ENCODE measurements at regions not wholly inside any gene's neighbourhood (a gene's known extent, or its start where the extent isn't known, plus 50 kb on each side); places are given as distances from the start of the nearest gene placed in this dataset.

DNA sequence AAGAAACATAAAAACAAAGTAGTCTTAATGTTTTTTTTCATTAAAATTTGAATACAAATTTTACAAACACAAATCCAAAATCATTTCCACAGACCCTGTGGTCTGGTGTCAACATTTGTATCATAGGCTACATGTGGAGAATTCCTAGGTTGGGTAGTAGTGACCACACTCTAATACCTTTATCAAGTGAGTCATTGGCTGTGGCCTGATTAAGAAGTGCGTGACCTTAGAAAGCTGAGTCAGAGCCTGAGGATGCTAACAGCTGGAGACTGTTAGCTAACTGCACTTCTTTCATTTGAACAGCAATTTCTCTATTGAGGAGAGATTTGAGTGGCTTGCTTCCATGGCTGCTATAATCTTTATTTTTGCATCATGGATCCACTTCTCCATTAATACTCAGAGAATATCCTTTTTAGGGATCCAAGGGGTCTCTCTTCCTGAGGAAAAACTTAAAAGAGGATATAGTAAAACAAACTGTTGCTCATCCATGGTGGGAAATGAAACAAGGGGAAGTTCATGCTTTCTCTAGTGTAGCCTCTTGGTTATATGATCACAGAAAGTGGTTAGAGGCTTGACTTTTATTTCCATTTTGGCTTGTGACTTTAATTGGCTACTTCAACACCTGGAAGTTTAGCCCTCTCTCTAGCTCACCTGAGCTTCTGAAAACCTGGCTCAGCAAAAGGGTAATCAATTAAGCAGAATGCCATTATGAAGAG, 335.8 kb downstream of the PABPC4L start:
- Histone ChIP-seq H3K36me3 (ENCODE audit: control insufficient read depth, insufficient read depth, low read length) (no peaks in the 10 kb centered on the region), H3K4me3 (ENCODE audit: low read depth, low read length) (no peak overlapping the region), H3K27me3 (ENCODE audit: control insufficient read depth, insufficient read depth, low read length) (no peaks in the 10 kb centered on the region)
- CTCF ChIA-PET: no interaction called here
- DNase-seq (ENCODE audit: low read depth): peak; percentile 82
- POLR2A ChIA-PET: no interaction called here
- TF ChIP-seq, protein P1, sequence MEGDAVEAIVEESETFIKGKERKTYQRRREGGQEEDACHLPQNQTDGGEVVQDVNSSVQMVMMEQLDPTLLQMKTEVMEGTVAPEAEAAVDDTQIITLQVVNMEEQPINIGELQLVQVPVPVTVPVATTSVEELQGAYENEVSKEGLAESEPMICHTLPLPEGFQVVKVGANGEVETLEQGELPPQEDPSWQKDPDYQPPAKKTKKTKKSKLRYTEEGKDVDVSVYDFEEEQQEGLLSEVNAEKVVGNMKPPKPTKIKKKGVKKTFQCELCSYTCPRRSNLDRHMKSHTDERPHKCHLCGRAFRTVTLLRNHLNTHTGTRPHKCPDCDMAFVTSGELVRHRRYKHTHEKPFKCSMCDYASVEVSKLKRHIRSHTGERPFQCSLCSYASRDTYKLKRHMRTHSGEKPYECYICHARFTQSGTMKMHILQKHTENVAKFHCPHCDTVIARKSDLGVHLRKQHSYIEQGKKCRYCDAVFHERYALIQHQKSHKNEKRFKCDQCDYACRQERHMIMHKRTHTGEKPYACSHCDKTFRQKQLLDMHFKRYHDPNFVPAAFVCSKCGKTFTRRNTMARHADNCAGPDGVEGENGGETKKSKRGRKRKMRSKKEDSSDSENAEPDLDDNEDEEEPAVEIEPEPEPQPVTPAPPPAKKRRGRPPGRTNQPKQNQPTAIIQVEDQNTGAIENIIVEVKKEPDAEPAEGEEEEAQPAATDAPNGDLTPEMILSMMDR (IDR thresholded peaks at IDR 0.05; ENCODE audit: insufficient read depth, low read depth, low read length): no peak

DNA sequence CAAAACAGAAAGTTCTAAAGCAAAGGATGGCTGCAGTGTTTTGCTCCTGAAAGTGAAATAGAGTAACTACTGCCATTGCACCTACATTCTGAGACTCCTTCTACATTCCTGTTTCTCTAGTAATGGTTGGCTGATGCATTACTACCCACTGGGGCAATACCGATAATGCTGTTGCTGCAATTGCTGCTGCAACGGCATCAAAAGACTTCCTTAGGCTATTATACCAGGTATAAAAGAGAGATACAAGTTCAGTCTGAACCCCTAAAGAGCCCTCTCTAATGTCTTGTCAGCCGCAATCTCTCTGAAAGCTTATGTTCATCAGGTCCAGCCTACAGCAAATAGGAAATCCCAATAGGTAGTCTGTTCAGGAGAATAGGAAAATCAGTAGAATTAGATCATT, 338.4 kb downstream of the PABPC4L start:
- TF ChIP-seq, protein P1 (IDR thresholded peaks at IDR 0.05; ENCODE audit: insufficient read depth, low read depth, low read length): no peak

DNA sequence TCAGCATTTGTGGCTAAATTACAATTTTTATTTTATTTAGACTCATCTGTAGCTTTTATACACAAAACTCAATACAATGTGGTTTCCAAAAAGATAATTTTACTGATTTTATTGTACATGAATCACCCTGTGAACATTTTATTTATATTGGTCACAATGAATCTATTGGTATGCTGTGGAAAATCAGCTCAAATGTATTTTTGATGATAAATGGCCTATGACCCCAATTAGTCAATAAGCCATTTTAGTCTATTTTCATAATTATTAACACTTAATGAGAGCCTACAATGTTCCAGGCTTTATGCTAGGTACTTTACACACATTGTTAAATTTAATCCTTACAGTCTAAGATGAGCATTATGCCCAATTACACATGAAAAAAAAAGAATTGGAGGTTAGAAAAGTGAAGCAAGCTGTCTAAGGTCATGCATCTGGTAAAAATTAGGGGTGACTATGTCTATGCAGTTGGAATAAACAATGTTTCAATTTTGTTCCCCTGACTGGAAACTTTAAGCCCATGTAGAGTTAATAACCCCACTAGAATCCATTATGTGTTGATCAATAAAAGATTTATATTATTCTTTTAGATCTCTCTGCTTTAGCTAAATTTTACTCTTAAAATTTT, 344.7 kb downstream of the PABPC4L start:
- H3K4me3 ChIP-seq (ENCODE audit: low read depth, low read length): no peak overlapping the region
- no peaks in the 10 kb centered on the region for H3K27me3 ChIP-seq (ENCODE audit: control insufficient read depth, insufficient read depth, low read length)
- POLR2A ChIA-PET: no interaction called here
- H3K36me3 ChIP-seq (ENCODE audit: control insufficient read depth, insufficient read depth, low read length): no peaks in the 10 kb centered on the region
- CTCF ChIA-PET: interaction anchor here (1.0 kb wide), 2 partner anchors 173 to 710 kb away, joined by 3 read pairs; no protein-coding TSS in a partner anchor
- TF ChIP-seq, protein P1 (IDR thresholded peaks at IDR 0.05; ENCODE audit: insufficient read depth, low read depth, low read length): no peak
- peak; percentile 30 for DNase-seq (ENCODE audit: low read depth)

More for the DNA sequence above, 338.4 kb downstream of the PABPC4L start:
- DNase-seq (ENCODE audit: low read depth): no peak
- no peak overlapping the region for H3K4me3 ChIP-seq (ENCODE audit: low read depth, low read length)
- H3K27me3 ChIP-seq (ENCODE audit: control insufficient read depth, insufficient read depth, low read length): no peaks in the 10 kb centered on the region
- no peaks in the 10 kb centered on the region for H3K36me3 ChIP-seq (ENCODE audit: control insufficient read depth, insufficient read depth, low read length)
- CTCF ChIA-PET: no interaction called here
- POLR2A ChIA-PET: interaction anchor here (0.7 kb wide), 1 partner anchor 86 kb away, joined by 3 read pairs; no protein-coding TSS in a partner anchor

DNA sequence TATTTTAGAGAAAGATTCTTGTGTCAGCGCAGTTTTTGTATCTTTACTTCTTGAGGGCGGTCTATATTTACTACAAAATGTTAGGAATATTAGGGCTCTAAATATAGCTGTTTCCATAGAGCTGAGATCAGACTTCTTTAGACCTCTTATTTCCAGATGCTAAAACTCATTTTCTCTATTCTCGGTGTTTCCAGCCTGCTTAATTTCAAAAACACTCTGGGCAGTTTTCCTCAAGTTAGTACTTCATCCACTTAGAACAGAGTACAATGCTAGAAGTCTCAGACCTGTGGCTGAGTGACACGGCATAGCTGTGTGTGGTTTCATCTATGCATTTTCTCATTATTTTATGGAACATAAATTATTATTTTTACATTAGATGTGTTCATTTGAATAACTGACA, 346.6 kb downstream of the PABPC4L start:
- Histone ChIP-seq H3K27me3 (ENCODE audit: control insufficient read depth, insufficient read depth, low read length) (no peaks in the 10 kb centered on the region), H3K4me3 (ENCODE audit: low read depth, low read length) (no peak overlapping the region), H3K36me3 (ENCODE audit: control insufficient read depth, insufficient read depth, low read length) (no peaks in the 10 kb centered on the region)
- TF ChIP-seq, protein P1 (IDR thresholded peaks at IDR 0.05; ENCODE audit: insufficient read depth, low read depth, low read length): no peak
- ChIA-PET CTCF (no interaction called here), POLR2A (no interaction called here)
- DNase-seq (ENCODE audit: low read depth): no peak

DNA sequence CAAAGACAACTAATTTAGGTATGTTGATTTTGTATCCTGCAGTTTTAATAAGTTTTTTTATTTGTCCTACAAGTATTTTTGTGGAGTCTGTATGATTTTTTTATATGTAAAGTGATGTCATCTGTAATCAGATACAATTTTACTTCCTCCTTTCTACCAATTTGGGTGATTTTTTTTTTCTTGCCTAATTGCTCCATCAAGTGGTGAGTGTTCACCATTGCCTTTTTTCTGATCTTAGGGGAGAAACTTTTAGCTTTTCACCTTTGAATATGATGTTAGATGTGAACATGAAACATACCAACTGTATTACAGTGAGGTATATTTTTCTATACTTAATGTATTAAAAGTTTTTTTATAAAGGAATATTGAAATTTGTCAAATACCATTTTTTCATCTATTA, 362.3 kb downstream of the PABPC4L start:
- Histone ChIP-seq H3K36me3 (ENCODE audit: control insufficient read depth, insufficient read depth, low read length) (no peaks in the 10 kb centered on the region), H3K27me3 (ENCODE audit: control insufficient read depth, insufficient read depth, low read length) (no peaks in the 10 kb centered on the region), H3K4me3 (ENCODE audit: low read depth, low read length) (no peak overlapping the region)
- ChIA-PET POLR2A (no interaction called here), CTCF (interaction anchor here (0.6 kb wide), 1 partner anchor 689 kb away, joined by 5 read pairs; no protein-coding TSS in a partner anchor)
- TF ChIP-seq, protein P1 (IDR thresholded peaks at IDR 0.05; ENCODE audit: insufficient read depth, low read depth, low read length): no peak
- no peak for DNase-seq (ENCODE audit: low read depth)
